HL-60 (cell line): ENCODE measurements at regions not wholly inside any gene's neighbourhood (a gene's known extent, or its start where the extent isn't known, plus 50 kb on each side); places are given as distances from the start of the nearest gene placed in this dataset.

ENCODE experiments used
- DNase-seq, 2 experiments: peaks; one replicate each; pipeline ENCODE4 v3.0.0-alpha.2; 2010 to 2020; ENCODE audit warnings: low read depth in 1 of 2, low spot score in 1 of 2
- H3K27ac ChIP-seq: fragments of 250-450 bp; sonication (Bioruptor Pico); replicated peaks from 2 replicates; pipeline ENCODE4 v1.5.1; 2020; ENCODE audit warnings: mild to moderate bottlenecking, moderate library complexity
- H3K27me3 ChIP-seq: fragments of 250-450 bp; sonication (Bioruptor Pico); 2 replicates; pipeline ENCODE4 v1.5.1; 2021; ENCODE audit warnings: mild to moderate bottlenecking, moderate library complexity; ENCODE audit not compliant: insufficient read depth, poor library complexity, severe bottlenecking
- H3K4me3 ChIP-seq: replicated peaks from 2 replicates; pipeline ENCODE4 v1.5.1; 2011; ENCODE audit warnings: mild to moderate bottlenecking, control low read depth, low read length; ENCODE audit not compliant: insufficient read depth
- CTCF ChIP-seq: IDR thresholded peaks from one replicate; pipeline ENCODE4 v1.5.1; 2011; ENCODE audit warnings: low read length, control low read depth, inconsistent platforms; ENCODE audit not compliant: insufficient read depth
- GABPA ChIP-seq: IDR thresholded peaks from 2 replicates; pipeline ENCODE4 v1.6.1; 2012; ENCODE audit warnings: low read depth
- POLR2AphosphoS5 ChIP-seq: IDR thresholded peaks from 2 replicates; pipeline ENCODE4 v1.6.1; 2012; ENCODE audit warnings: low read depth
- REST ChIP-seq: IDR thresholded peaks from 2 replicates; pipeline ENCODE4 v1.6.1; 2012; ENCODE audit warnings: low read depth; ENCODE audit not compliant: insufficient replicate concordance
- SPI1 ChIP-seq: IDR thresholded peaks from 2 replicates; pipeline ENCODE4 v1.6.1; 2012; ENCODE audit warnings: low read depth, mild to moderate bottlenecking, borderline replicate concordance

- DNase-seq, result no peak
- H3K4me3 ChIP-seq, result no peak overlapping the region
- H3K27ac ChIP-seq, result no peak overlapping the region
- TF ChIP-seq GABPA (no peak), CTCF (no peak), SPI1 (no peak), POLR2AphosphoS5 (no peak), REST (no peak)
- H3K27me3 ChIP-seq, result no peaks in the 10 kb centered on the region
Measured at GRCh38 chr7:22642454-22642853, 84.5 kb upstream of the IL6 start.

GRCh38 chr7:22640269-22640668 is 86.7 kb upstream of the IL6 start:
- Histone ChIP-seq H3K4me3 (no peak overlapping the region), H3K27me3 (no peaks in the 10 kb centered on the region), H3K27ac (no peak overlapping the region)
- DNase-seq, result no peak
- no peak for TF ChIP-seq REST
- TF ChIP-seq CTCF, result no peak
- no peak for TF ChIP-seq SPI1
- TF ChIP-seq GABPA, result no peak
- no peak for TF ChIP-seq POLR2AphosphoS5

- H3K27ac ChIP-seq, result no peak overlapping the region
- no peak for TF ChIP-seq REST
- no peak for TF ChIP-seq CTCF
- H3K27me3 ChIP-seq, result peaks cover under 1% of the 10 kb centered on the region
- H3K4me3 ChIP-seq, result no peak overlapping the region
- no peak for DNase-seq
Measured at GRCh38 chr7:22639396-22639795, 87.6 kb upstream of the IL6 start.
